HL-60 (cell line): ENCODE measurements at regions not wholly inside any gene's neighbourhood (a gene's known extent, or its start where the extent isn't known, plus 50 kb on each side); places are given as distances from the start of the nearest gene placed in this dataset.

ENCODE experiments used
- DNase-seq, 2 experiments: peaks; one replicate each; pipeline ENCODE4 v3.0.0-alpha.2; 2010 to 2020; ENCODE audit warnings: low read depth in 1 of 2, low spot score in 1 of 2
- H3K27ac ChIP-seq: fragments of 250-450 bp; sonication (Bioruptor Pico); replicated peaks from 2 replicates; pipeline ENCODE4 v1.5.1; 2020; ENCODE audit warnings: mild to moderate bottlenecking, moderate library complexity
- H3K27me3 ChIP-seq: fragments of 250-450 bp; sonication (Bioruptor Pico); 2 replicates; pipeline ENCODE4 v1.5.1; 2021; ENCODE audit warnings: mild to moderate bottlenecking, moderate library complexity; ENCODE audit not compliant: insufficient read depth, poor library complexity, severe bottlenecking
- H3K4me3 ChIP-seq: replicated peaks from 2 replicates; pipeline ENCODE4 v1.5.1; 2011; ENCODE audit warnings: mild to moderate bottlenecking, control low read depth, low read length; ENCODE audit not compliant: insufficient read depth
- GABPA ChIP-seq: IDR thresholded peaks from 2 replicates; pipeline ENCODE4 v1.6.1; 2012; ENCODE audit warnings: low read depth
- POLR2AphosphoS5 ChIP-seq: IDR thresholded peaks from 2 replicates; pipeline ENCODE4 v1.6.1; 2012; ENCODE audit warnings: low read depth
- SPI1 ChIP-seq: IDR thresholded peaks from 2 replicates; pipeline ENCODE4 v1.6.1; 2012; ENCODE audit warnings: low read depth, mild to moderate bottlenecking, borderline replicate concordance
- TF ChIP-seq, protein P1 (sequence below): IDR thresholded peaks from 2 replicates; pipeline ENCODE4 v1.6.1; 2012; ENCODE audit warnings: low read depth; ENCODE audit not compliant: insufficient replicate concordance
- TF ChIP-seq, protein P2 (sequence below): IDR thresholded peaks from one replicate; pipeline ENCODE4 v1.5.1; 2011; ENCODE audit warnings: low read length, control low read depth, inconsistent platforms; ENCODE audit not compliant: insufficient read depth

DNA sequence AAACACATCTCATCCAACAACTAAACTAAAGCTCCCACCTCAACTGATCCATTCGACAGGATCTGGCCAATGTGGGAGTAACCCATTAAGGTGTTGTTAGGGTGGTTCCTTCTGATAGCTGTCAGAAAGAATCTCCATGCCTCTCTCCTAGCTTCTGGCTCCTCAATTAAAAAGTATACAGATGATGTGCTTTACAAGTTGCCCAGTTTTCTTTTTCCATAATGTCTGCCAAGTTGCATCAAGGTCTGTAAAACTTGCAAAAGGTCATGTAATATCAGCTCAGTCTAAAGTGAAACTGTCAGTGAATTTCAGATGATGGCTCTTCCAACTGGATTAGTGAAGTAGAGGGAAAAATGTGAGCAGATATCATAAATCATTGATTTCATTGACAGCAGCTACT, 191.8 kb downstream of the RAB28 start:
- DNase-seq, result no peak
- no peak overlapping the region for H3K4me3 ChIP-seq
- H3K27me3 ChIP-seq, result no peaks in the 10 kb centered on the region
- no peak overlapping the region for H3K27ac ChIP-seq
- TF ChIP-seq, protein P1, sequence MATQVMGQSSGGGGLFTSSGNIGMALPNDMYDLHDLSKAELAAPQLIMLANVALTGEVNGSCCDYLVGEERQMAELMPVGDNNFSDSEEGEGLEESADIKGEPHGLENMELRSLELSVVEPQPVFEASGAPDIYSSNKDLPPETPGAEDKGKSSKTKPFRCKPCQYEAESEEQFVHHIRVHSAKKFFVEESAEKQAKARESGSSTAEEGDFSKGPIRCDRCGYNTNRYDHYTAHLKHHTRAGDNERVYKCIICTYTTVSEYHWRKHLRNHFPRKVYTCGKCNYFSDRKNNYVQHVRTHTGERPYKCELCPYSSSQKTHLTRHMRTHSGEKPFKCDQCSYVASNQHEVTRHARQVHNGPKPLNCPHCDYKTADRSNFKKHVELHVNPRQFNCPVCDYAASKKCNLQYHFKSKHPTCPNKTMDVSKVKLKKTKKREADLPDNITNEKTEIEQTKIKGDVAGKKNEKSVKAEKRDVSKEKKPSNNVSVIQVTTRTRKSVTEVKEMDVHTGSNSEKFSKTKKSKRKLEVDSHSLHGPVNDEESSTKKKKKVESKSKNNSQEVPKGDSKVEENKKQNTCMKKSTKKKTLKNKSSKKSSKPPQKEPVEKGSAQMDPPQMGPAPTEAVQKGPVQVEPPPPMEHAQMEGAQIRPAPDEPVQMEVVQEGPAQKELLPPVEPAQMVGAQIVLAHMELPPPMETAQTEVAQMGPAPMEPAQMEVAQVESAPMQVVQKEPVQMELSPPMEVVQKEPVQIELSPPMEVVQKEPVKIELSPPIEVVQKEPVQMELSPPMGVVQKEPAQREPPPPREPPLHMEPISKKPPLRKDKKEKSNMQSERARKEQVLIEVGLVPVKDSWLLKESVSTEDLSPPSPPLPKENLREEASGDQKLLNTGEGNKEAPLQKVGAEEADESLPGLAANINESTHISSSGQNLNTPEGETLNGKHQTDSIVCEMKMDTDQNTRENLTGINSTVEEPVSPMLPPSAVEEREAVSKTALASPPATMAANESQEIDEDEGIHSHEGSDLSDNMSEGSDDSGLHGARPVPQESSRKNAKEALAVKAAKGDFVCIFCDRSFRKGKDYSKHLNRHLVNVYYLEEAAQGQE, result no peak

DNA sequence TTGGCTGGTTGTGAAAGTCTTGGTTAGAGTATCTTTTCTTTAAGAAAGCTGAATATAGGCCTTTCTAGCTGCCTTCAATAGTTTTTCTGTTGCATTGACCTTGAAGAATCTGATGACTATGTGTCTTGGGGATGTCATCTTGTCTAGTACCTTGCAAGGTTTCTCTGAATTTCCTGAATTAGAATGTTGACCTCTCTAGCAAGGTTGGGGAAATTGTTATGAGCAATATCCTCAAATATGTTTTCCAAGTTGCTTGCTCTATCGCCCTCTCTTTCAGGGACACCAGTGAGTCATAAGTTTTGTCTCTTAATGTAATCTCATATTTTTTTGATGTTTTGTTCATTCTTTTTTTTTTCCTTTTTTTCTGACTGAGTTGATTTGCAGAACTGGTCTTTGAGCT, 194.7 kb downstream of the RAB28 start:
- Histone ChIP-seq H3K27ac (no peak overlapping the region), H3K4me3 (no peak overlapping the region), H3K27me3 (no peaks in the 10 kb centered on the region)
- TF ChIP-seq SPI1 (no peak), GABPA (no peak)
- TF ChIP-seq, protein P2, sequence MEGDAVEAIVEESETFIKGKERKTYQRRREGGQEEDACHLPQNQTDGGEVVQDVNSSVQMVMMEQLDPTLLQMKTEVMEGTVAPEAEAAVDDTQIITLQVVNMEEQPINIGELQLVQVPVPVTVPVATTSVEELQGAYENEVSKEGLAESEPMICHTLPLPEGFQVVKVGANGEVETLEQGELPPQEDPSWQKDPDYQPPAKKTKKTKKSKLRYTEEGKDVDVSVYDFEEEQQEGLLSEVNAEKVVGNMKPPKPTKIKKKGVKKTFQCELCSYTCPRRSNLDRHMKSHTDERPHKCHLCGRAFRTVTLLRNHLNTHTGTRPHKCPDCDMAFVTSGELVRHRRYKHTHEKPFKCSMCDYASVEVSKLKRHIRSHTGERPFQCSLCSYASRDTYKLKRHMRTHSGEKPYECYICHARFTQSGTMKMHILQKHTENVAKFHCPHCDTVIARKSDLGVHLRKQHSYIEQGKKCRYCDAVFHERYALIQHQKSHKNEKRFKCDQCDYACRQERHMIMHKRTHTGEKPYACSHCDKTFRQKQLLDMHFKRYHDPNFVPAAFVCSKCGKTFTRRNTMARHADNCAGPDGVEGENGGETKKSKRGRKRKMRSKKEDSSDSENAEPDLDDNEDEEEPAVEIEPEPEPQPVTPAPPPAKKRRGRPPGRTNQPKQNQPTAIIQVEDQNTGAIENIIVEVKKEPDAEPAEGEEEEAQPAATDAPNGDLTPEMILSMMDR, result no peak
- TF ChIP-seq, protein P1, result no peak
- no peak for DNase-seq

DNA sequence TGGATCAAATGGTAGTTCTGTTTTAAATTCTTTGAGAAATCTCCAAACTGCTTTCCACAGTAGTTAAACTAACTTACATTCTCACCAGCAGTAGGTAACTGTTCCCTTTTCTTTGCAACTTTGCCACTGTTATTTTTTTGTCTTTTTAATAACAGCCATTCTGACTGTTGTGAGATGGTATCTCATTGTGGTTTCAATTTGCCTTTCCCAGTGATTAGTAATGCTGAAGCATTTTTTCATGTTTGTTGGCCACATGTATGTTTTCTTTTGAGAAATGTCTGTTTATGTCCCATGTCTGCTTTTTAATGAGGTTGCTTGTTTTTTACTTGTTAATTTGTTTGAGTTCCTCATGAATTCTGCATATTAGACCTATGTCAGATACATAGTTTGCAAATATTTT, 198.8 kb downstream of the RAB28 start:
- DNase-seq, result no peak
- TF ChIP-seq SPI1 (no peak), POLR2AphosphoS5 (no peak), GABPA (no peak)
- TF ChIP-seq, protein P2, result no peak
- TF ChIP-seq, protein P1, result no peak
- H3K4me3 ChIP-seq, result no peak overlapping the region
- no peaks in the 10 kb centered on the region for H3K27me3 ChIP-seq
- no peak overlapping the region for H3K27ac ChIP-seq

DNA sequence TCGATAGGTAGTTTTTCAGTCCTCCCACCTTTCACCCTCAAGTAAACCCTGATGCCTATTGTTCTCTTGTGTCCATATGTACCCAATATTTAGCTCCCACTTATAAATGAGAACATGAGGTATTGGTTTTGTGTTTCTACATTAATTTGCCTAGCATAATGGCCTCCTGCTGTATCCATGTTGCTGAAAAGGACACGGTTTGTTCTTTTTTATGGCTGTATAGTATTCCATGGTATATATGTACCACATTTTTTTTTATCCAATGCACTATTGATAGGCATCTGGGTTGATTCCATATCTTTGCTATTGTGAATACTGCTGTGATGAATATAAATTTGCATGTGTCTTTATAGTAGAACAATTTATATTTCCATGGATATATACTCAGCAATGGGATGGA, 199.2 kb downstream of the RAB28 start:
- no peak for DNase-seq
- H3K4me3 ChIP-seq, result no peak overlapping the region
- H3K27ac ChIP-seq, result no peak overlapping the region
- H3K27me3 ChIP-seq, result no peaks in the 10 kb centered on the region
- TF ChIP-seq, protein P1, result no peak
- no peak for TF ChIP-seq POLR2AphosphoS5
- no peak for TF ChIP-seq SPI1
- TF ChIP-seq GABPA, result no peak
- TF ChIP-seq, protein P2, result no peak
